22Rv1 (cell line): ENCODE measurements at regions not wholly inside any gene's neighbourhood (a gene's known extent, or its start where the extent isn't known, plus 50 kb on each side); places are given as distances from the start of the nearest gene placed in this dataset.

ENCODE experiments used
- ZFX ChIP-seq: fragments of 450-650 bp; IDR thresholded peaks from 2 replicates; pipeline ENCODE4 v1.6.1; 2017; ENCODE audit warnings: antibody characterized with exemption, borderline replicate concordance
- TF ChIP-seq, protein P1 (sequence below): fragments of 450-650 bp; IDR thresholded peaks from 2 replicates; pipeline ENCODE4 v1.5.1; 2017; ENCODE audit warnings: mild to moderate bottlenecking

DNA sequence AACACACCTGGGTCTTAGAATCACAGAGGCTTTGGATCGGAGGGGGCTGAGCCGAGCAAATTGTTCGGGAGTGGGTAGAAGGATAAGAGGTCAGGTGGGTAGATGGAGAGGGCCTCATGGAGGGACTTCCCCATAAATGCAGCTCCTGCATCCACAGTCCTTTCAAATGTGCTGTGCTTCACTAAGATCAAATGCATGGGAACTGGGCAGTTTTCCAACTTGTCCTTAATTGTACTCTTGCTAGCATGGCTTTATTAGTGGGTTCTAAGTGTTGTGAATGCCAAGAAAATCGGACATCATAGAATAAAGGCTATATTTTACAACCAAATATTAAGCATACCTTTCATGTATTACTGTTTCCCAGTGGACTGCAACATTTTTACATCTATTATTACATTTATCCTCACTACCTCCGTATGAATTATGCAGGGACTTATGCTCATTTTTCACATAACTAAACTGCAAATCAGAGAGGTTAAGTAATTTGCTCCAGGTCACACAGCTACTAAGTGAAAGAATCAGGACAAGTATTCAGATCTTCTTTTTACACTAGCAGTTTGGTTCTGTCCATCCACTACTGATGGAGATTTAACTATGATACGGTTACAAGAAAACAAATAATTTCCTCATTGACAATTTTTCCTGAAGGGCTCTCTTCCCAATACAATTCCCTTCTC lies 174.5 kb upstream of the RUNX1 start:
- TF ChIP-seq, protein P1, sequence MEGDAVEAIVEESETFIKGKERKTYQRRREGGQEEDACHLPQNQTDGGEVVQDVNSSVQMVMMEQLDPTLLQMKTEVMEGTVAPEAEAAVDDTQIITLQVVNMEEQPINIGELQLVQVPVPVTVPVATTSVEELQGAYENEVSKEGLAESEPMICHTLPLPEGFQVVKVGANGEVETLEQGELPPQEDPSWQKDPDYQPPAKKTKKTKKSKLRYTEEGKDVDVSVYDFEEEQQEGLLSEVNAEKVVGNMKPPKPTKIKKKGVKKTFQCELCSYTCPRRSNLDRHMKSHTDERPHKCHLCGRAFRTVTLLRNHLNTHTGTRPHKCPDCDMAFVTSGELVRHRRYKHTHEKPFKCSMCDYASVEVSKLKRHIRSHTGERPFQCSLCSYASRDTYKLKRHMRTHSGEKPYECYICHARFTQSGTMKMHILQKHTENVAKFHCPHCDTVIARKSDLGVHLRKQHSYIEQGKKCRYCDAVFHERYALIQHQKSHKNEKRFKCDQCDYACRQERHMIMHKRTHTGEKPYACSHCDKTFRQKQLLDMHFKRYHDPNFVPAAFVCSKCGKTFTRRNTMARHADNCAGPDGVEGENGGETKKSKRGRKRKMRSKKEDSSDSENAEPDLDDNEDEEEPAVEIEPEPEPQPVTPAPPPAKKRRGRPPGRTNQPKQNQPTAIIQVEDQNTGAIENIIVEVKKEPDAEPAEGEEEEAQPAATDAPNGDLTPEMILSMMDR, result no peak
- TF ChIP-seq ZFX, result no peak
